ENCODE measurements at regions not wholly inside any gene's neighbourhood (a gene's known extent, or its start where the extent isn't known, plus 50 kb on each side); places are given as distances from the start of the nearest gene placed in this dataset.

DNA sequence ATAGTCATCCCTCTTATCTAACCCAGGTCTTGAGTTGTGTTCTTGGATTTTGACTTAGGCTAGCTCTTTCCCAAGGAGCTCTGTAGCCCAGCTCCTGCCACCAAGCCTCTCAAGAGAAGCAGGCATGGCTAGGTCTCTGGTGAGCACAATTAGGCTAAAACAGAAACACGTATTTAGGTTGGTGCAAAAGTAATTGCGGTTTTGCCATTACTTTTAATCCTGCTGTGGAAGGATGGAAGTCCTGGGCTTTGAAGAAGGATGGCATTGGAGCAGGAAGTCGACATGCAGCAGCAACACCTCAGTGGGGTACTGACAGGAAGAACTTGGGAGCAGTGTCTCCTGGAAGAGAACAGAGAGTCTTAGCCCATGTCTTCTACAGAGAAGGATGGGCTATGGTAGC, 80.0 kb upstream of the CCDC190 start:
- 71 to 87% methylated on average over 2 to 3 of the region's 3 CpGs for WGBS, 2 donors (ENCODE audit: low coverage in 1 of 2)
- TF ChIP-seq, protein P1, sequence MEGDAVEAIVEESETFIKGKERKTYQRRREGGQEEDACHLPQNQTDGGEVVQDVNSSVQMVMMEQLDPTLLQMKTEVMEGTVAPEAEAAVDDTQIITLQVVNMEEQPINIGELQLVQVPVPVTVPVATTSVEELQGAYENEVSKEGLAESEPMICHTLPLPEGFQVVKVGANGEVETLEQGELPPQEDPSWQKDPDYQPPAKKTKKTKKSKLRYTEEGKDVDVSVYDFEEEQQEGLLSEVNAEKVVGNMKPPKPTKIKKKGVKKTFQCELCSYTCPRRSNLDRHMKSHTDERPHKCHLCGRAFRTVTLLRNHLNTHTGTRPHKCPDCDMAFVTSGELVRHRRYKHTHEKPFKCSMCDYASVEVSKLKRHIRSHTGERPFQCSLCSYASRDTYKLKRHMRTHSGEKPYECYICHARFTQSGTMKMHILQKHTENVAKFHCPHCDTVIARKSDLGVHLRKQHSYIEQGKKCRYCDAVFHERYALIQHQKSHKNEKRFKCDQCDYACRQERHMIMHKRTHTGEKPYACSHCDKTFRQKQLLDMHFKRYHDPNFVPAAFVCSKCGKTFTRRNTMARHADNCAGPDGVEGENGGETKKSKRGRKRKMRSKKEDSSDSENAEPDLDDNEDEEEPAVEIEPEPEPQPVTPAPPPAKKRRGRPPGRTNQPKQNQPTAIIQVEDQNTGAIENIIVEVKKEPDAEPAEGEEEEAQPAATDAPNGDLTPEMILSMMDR (IDR thresholded peaks at IDR 0.05) = no peak
- no peak for TF ChIP-seq POLR2AphosphoS5 (IDR thresholded peaks at IDR 0.05)
- no peak for TF ChIP-seq POLR2A (IDR thresholded peaks at IDR 0.05)
- no peak for TF ChIP-seq EP300 (IDR thresholded peaks at IDR 0.05; ENCODE audit: low read depth)
- H3K4me1 ChIP-seq = no peaks in the 10 kb centered on the region
- in situ Hi-C loops (cut with MboI; ENCODE audit: low pct_ligation_motif_present in 1 of 4, low pct_unique_long_range_greater_than_20kb in 1 of 4, low sequenced_read_pairs in 3 of 4) = no loop called here
- DNase-seq = no peak
- no peaks in the 10 kb centered on the region for H3K36me3 ChIP-seq
- intact Hi-C loops (cut with DNase I; ENCODE audit: low total_unique reads) = no loop called here
- H3K4me3 ChIP-seq = no peak overlapping the region
- H3K27me3 ChIP-seq = peaks cover 2% of the 10 kb centered on the region
- H3K9me3 ChIP-seq = no peaks in the 10 kb centered on the region
- H3K27ac ChIP-seq = no peak overlapping the region

DNA sequence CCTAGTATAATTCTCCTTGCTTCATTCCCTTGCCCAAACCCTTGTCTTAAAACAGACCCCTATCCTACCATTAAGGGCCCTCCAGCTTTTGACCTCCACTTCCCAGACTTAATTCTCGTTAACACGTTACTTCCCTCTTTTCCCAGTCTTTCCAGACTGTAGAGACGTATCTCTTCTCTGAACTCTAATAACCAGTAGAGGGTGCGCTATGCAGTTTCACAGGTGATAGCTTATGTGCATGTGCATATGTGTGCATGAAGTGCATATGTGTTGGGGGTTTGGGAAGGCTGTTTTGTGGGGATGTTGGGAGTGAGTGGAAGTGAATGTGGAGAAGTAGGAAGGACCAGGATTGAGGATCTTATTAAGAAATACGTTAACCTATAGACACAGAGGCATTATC, 78.1 kb upstream of the CCDC190 start:
- Histone ChIP-seq H3K27ac (no peak overlapping the region), H3K4me3 (no peak overlapping the region), H3K4me1 (no peaks in the 10 kb centered on the region), H3K36me3 (no peaks in the 10 kb centered on the region), H3K27me3 (peaks cover 6% of the 10 kb centered on the region), H3K9me3 (no peaks in the 10 kb centered on the region)
- in situ Hi-C loops (cut with MboI; ENCODE audit: low pct_ligation_motif_present in 1 of 4, low pct_unique_long_range_greater_than_20kb in 1 of 4, low sequenced_read_pairs in 3 of 4) = no loop called here
- TF ChIP-seq POLR2A (IDR thresholded peaks at IDR 0.05) = no peak
- TF ChIP-seq POLR2AphosphoS5 (IDR thresholded peaks at IDR 0.05) = no peak
- no peak for TF ChIP-seq EP300 (IDR thresholded peaks at IDR 0.05; ENCODE audit: low read depth)
- TF ChIP-seq, protein P1 (IDR thresholded peaks at IDR 0.05) = no peak
- intact Hi-C loops (cut with DNase I; ENCODE audit: low total_unique reads) = no loop called here
- DNase-seq = no peak
- 74 to 82% methylated on average over 5 of the region's 5 CpGs for WGBS, 2 donors (ENCODE audit: low coverage in 1 of 2)

DNA sequence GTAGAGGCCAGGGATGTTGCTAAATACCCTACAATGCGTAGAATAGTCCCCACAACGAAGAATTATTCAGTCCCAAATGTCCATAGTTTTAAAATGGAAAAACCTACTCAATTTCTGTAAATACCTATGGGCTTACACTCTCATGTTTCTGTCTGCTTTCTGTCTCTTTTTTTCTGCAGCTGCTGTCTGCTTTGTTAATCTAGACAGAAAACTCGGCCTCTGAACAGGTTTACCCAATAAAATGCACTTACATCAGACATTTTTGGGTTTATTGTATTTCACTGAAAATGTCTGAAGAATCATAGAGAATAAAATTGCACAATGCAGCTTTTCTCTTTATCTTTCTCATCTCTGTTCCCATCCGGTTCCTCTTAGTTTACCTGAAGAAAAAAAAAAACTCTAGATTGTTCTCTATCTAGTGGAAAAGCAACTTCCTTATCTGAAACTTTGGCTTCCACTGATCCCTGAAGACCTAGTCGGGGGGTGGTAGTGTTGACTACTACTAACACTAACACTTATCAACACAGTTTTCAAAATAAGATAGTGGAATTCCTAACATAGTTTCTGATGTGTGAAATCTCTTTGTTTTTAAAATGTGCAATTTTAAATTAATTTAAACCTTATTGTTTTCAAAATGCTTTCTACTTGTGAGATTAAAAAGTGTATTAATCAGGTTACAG, 76.9 kb upstream of the CCDC190 start:
- WGBS, 2 donors (ENCODE audit: low coverage in 1 of 2) = 54 to 64% methylated on average over 5 of the region's 5 CpGs
- no peak overlapping the region for H3K27ac ChIP-seq
- intact Hi-C loops (cut with DNase I; ENCODE audit: low total_unique reads) (no loop called here), in situ Hi-C loops (cut with MboI; ENCODE audit: low pct_ligation_motif_present in 1 of 4, low pct_unique_long_range_greater_than_20kb in 1 of 4, low sequenced_read_pairs in 3 of 4) (no loop called here)
- DNase-seq = no peak
- H3K36me3 ChIP-seq = no peaks in the 10 kb centered on the region
- no peaks in the 10 kb centered on the region for H3K4me1 ChIP-seq
- no peak overlapping the region for H3K4me3 ChIP-seq
- H3K27me3 ChIP-seq = peaks cover 6% of the 10 kb centered on the region
- no peak for TF ChIP-seq EP300 (IDR thresholded peaks at IDR 0.05; ENCODE audit: low read depth)
- H3K9me3 ChIP-seq = no peaks in the 10 kb centered on the region

DNA sequence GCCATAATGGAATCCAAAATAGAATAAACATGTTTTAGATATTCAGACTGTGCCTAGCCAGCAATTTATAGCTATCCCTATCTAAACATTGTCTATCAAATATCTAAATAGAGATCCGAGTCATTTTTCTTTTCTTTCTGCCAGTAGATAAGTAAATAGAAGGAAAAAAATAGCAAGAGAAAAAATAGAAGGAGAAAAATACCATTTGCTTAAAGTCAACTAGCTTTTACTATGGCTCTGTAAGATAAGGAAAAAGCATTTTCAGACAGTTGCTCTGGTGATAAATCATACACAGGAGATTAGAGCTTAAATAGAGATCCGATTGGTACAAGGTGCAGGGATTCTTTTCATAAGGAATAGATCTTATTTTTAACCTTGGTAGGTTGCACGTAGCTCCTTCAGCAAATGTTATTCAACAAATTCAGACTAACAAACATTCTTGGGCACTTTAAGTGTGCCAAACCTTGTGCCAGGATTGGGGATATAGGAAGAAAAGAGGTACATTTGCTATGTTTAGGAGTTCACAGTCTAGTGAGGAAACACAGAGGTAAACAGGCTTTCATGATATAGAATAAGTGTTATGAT, 70.1 kb upstream of the CCDC190 start:
- in situ Hi-C loops (cut with MboI; ENCODE audit: low pct_ligation_motif_present in 1 of 4, low pct_unique_long_range_greater_than_20kb in 1 of 4, low sequenced_read_pairs in 3 of 4) = no loop called here
- WGBS, 2 donors (ENCODE audit: low coverage in 1 of 2) = 25% methylated on average over 3 of the region's 3 CpGs
- TF ChIP-seq EP300 (IDR thresholded peaks at IDR 0.05; ENCODE audit: low read depth) (no peak), POLR2AphosphoS5 (IDR thresholded peaks at IDR 0.05) (no peak), POLR2A (IDR thresholded peaks at IDR 0.05) (no peak)
- TF ChIP-seq, protein P1 (IDR thresholded peaks at IDR 0.05) = no peak
- H3K27ac ChIP-seq = no peak overlapping the region
- no peak for DNase-seq
- H3K36me3 ChIP-seq = no peaks in the 10 kb centered on the region
- no peak overlapping the region for H3K4me3 ChIP-seq
- intact Hi-C loops (cut with DNase I; ENCODE audit: low total_unique reads) = no loop called here
- H3K9me3 ChIP-seq = no peaks in the 10 kb centered on the region
- no peaks in the 10 kb centered on the region for H3K4me1 ChIP-seq
- H3K27me3 ChIP-seq = peaks cover 3% of the 10 kb centered on the region

DNA sequence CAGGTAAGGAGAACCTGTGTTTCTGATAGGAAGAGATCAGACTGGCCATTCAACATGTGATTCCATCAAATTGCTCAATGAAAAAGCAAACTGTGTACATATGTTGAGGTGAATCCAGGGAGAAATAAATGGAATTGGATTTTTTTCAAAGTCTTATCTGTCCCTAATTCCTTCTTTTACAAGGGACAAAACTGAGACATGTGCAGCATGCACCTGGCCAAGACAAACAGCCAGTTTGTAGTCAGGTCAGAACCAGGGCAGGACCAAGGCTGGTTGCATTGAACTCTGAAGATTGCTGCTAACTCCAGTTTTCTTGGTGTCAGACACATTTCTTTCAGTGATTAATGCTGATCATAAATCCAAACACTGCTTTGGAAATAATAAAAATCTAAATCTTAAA, 69.6 kb upstream of the CCDC190 start:
- no peak for DNase-seq

More for the DNA sequence above, 69.6 kb upstream of the CCDC190 start:
- Histone ChIP-seq H3K4me3 (no peak overlapping the region), H3K36me3 (no peaks in the 10 kb centered on the region), H3K4me1 (no peaks in the 10 kb centered on the region), H3K9me3 (no peaks in the 10 kb centered on the region), H3K27me3 (peaks cover 3% of the 10 kb centered on the region), H3K27ac (no peak overlapping the region)
- no peak for TF ChIP-seq EP300 (IDR thresholded peaks at IDR 0.05; ENCODE audit: low read depth)
- TF ChIP-seq POLR2A (IDR thresholded peaks at IDR 0.05) = no peak
- no peak for TF ChIP-seq POLR2AphosphoS5 (IDR thresholded peaks at IDR 0.05)
- TF ChIP-seq, protein P1 (IDR thresholded peaks at IDR 0.05) = no peak
- in situ Hi-C loops (cut with MboI; ENCODE audit: low pct_ligation_motif_present in 1 of 4, low pct_unique_long_range_greater_than_20kb in 1 of 4, low sequenced_read_pairs in 3 of 4) (no loop called here), intact Hi-C loops (cut with DNase I; ENCODE audit: low total_unique reads) (no loop called here)

Data from transverse colon (tissue), 4 donors.